ENCODE measurements at regions not wholly inside any gene's neighbourhood (a gene's known extent, or its start where the extent isn't known, plus 50 kb on each side); places are given as distances from the start of the nearest gene placed in this dataset.

DNA sequence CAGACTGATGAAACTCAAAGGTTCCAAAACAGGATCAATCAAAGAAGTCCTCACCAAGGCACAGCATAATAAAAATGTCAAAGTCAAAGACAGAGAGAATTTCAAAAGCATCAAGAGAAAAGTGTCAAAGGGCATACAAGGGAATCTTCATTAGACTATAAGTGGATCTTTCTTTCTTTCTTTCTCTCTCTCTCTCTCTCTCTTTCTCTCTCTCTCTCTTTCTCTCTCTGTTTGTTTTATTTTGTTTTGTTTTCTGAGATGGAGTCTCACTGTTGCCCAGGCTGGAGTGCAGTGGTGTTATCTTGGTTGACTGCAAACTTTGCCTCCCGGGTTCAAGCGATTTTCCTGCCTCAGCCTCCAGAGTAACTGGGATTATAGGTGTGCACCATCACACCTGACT lies 148.3 kb upstream of the CD180 start:
- H3K27ac ChIP-seq, result no peak overlapping the region
- TF ChIP-seq, protein P1, sequence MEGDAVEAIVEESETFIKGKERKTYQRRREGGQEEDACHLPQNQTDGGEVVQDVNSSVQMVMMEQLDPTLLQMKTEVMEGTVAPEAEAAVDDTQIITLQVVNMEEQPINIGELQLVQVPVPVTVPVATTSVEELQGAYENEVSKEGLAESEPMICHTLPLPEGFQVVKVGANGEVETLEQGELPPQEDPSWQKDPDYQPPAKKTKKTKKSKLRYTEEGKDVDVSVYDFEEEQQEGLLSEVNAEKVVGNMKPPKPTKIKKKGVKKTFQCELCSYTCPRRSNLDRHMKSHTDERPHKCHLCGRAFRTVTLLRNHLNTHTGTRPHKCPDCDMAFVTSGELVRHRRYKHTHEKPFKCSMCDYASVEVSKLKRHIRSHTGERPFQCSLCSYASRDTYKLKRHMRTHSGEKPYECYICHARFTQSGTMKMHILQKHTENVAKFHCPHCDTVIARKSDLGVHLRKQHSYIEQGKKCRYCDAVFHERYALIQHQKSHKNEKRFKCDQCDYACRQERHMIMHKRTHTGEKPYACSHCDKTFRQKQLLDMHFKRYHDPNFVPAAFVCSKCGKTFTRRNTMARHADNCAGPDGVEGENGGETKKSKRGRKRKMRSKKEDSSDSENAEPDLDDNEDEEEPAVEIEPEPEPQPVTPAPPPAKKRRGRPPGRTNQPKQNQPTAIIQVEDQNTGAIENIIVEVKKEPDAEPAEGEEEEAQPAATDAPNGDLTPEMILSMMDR (conservative IDR thresholded peaks at IDR 0.05), result no peak

DNA sequence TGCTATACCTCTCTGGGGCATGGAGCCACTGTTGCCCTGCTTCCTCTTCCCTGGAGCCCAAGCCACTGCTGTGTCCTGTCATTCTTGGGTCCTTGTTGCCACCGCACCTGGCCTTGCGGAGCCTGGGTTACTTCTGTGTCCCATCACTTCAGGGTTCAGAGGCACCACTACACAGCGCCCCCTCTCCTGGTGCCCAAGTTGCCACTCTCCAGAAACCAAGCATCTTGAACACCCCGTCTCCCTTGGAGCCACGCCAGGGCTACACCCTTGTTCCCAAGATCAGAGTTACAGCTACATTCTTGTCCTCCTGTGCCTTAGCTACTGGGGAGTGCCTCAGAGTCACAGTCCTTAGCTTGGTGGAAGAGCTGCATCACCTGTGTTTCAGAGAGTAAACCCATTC lies 147.2 kb upstream of the CD180 start:
- H3K27ac ChIP-seq, result no peak overlapping the region
- TF ChIP-seq, protein P1 (conservative IDR thresholded peaks at IDR 0.05), result no peak

DNA sequence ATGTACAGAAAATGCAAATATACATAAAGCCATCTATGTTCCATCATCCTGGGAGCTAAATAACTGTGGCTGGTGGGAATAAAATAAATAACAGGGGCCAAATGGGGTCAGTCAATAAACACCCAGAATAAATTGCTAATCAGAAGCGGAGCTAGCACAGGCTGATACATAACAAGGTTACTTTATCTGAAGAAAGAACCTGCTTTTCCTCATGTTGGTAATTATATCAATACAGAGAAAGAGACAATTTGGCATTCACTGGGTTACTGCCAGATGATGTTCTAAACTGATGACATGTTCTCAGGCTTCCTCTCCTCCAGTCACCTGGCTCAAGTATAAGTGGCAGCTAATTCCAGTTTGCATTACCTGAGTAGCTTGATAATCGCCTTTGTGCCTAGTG lies 144.9 kb upstream of the CD180 start:
- no peak overlapping the region for H3K27ac ChIP-seq
- TF ChIP-seq, protein P1 (conservative IDR thresholded peaks at IDR 0.05), result no peak

DNA sequence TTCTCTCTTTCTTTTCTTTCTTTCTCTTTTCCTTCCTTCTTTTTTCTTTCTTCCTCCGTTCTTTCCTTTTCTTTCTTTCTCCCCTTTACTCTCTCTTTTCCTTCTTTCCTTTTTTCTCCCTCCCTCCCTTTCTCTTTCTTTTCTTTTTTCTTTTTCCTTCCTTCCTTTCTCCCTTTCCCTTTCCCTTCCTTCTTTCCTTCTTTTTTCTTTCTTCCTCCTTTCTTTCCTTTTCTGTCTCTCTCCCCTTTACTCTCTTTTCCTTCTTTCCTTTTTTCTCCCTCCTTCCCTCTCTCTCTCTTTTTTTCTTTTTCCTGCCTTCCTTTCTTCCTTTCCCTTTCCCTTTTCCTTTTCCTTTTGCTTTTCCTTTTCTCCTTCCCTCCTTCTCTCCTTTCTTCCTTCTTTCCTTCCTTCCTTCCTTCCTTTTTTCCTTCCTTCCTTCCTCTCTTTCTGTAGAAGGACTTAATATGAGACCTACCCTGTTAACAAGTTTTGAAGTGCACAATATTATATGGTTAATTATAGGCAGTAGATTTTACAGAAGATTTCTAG lies 142.7 kb upstream of the CD180 start:
- TF ChIP-seq, protein P1 (conservative IDR thresholded peaks at IDR 0.05), result no peak
- H3K27ac ChIP-seq, result no peak overlapping the region

DNA sequence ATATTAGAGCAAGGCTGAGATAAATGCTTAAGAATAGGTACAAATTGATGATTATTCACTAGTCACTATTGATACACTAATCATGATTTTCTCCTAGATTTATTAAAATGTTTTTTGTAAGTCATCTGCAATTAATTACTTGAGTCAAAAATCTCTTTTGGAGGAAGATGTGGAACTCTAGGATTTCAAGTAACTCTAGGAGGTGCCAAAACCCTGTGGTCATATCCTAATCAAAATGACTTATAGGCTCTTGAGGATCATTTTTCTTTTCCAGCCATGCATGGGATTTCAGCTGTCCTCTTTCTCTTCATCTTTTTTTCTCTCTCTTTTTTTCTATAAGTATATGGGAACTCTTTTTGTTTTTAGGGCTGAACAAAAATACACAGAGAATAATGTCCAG lies 141.8 kb upstream of the CD180 start:
- TF ChIP-seq, protein P1 (conservative IDR thresholded peaks at IDR 0.05), result no peak
- H3K27ac ChIP-seq, result no peak overlapping the region

DNA sequence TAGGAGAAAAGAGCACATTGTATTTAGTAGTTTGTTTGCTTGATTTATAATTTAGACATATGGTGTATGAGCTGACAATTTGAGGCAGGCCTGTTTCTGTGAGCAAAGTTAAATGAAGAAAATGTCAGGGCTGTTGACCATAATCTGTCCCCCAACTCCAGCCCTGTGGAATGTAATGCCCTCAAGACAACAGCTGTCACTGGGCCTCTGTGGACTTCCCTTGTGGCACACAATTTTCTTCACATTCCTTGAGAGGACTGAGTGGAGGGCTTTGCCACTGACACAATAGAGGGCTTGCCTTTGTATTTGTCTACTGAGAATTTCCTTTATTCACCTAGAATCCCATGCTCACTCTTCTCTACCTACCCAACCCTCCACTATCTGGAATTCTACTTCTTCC lies 141.2 kb upstream of the CD180 start:
- H3K27ac ChIP-seq, result no peak overlapping the region
- TF ChIP-seq, protein P1 (conservative IDR thresholded peaks at IDR 0.05), result no peak

DNA sequence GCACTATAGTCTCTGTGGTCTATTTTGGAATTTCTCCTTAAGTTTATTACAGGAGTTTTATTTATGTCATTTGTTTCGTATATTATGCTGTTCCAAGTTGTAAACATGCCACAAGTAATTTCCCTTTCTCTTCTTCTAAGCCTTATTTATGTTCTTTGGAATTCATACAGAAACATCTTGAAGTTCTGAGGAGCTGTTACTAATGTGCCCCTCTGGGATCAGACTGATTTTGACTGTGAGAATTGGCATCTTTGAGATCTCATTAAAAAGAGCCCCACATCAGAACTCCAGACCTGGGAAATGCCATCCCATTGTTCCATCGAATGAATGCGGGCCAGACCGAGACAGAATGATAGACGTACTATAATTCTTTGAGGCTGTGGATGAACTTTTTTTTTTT lies 138.8 kb upstream of the CD180 start:
- TF ChIP-seq, protein P1 (conservative IDR thresholded peaks at IDR 0.05), result no peak
- no peak overlapping the region for H3K27ac ChIP-seq

Measured in VCaP (cell line).